K562 (cell line): ENCODE measurements at regions not wholly inside any gene's neighbourhood (a gene's known extent, or its start where the extent isn't known, plus 50 kb on each side); places are given as distances from the start of the nearest gene placed in this dataset.

Experiments
- ELF1 ChIP-seq: fragments of 200-800 bp; sonication (Bioruptor generic); IDR thresholded peaks from 2 replicates; pipeline ENCODE4 v1.6.1; 2016; ENCODE audit warnings: missing genetic modification characterization, missing compliant biosample characterization
- SIX5 ChIP-seq, 2 experiments: IDR thresholded peaks; 2 replicates each; pipeline ENCODE4 v1.6.1; 2011; ENCODE audit warnings: low read length in 2 of 2, borderline replicate concordance in 1 of 2, low read depth in 1 of 2, mild to moderate bottlenecking in 1 of 2, moderate library complexity in 1 of 2; ENCODE audit not compliant: insufficient read depth in 1 of 2
- ZNF174 ChIP-seq: fragments of 250-450 bp; sonication (Bioruptor Pico); IDR thresholded peaks from 2 replicates; pipeline ENCODE4 v1.4.0; 2020; ENCODE audit warnings: mild to moderate bottlenecking
- ZNF239 ChIP-seq: fragments of 250-450 bp; sonication (Bioruptor Pico); IDR thresholded peaks from 2 replicates; pipeline ENCODE4 v1.4.0; 2020; ENCODE audit warnings: mild to moderate bottlenecking
- ZNF445 ChIP-seq: fragments of 250-450 bp; sonication (Bioruptor Pico); IDR thresholded peaks from 2 replicates; pipeline ENCODE4 v1.4.0; 2020; ENCODE audit warnings: low read depth, mild to moderate bottlenecking, moderate library complexity
- TF ChIP-seq, protein P1 (sequence below): sonication (generic); formaldehyde crosslinking; IDR thresholded peaks from 2 replicates; pipeline ENCODE4 v1.8.0; 2023; ENCODE audit warnings: mild to moderate bottlenecking, missing genetic modification reagents
- TF ChIP-seq, protein P2 (sequence below): fragments of 200-600 bp; sonication (generic); IDR thresholded peaks from one replicate; pipeline ENCODE4 v1.6.1; 2012; ENCODE audit warnings: mild to moderate bottlenecking, low read depth, low read length, inconsistent platforms
- TF ChIP-seq, protein P3 (sequence below): fragments of 250-450 bp; sonication (Bioruptor Pico); IDR thresholded peaks from 2 replicates; pipeline ENCODE4 v1.5.1; 2021; ENCODE audit warnings: mild to moderate bottlenecking
- TF ChIP-seq, protein P4 (sequence below): fragments of 450-650 bp; IDR thresholded peaks from 2 replicates; pipeline ENCODE4 v1.7.0; 2016; ENCODE audit warnings: borderline replicate concordance

DNA sequence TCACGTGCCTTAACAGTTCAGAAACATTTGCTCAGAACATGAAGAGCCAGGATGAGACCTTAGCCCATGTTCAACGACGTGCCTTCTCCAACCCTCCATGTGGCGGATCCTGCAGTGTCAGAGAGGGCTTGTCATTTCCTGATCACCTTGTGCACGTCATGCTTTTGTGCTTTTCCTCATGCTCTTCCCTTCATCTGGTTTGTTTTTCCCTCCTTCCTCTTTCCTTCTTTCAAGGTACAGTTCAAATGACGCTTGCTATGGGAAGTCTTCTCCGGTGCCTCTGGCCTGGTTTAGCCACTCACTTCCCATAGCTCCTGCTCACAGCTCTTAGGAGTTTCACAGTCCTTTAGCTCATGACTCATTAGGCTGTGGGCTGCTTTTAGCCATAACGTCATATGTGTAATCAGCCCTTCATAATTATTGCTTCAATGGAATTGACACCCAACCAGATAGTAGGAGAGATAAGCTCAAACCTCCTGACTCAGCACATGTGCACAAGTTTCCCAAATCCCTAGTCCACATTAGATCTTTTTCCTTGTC, 102.7 kb upstream of the CNKSR3 start (continued):
- TF ChIP-seq, protein P1, sequence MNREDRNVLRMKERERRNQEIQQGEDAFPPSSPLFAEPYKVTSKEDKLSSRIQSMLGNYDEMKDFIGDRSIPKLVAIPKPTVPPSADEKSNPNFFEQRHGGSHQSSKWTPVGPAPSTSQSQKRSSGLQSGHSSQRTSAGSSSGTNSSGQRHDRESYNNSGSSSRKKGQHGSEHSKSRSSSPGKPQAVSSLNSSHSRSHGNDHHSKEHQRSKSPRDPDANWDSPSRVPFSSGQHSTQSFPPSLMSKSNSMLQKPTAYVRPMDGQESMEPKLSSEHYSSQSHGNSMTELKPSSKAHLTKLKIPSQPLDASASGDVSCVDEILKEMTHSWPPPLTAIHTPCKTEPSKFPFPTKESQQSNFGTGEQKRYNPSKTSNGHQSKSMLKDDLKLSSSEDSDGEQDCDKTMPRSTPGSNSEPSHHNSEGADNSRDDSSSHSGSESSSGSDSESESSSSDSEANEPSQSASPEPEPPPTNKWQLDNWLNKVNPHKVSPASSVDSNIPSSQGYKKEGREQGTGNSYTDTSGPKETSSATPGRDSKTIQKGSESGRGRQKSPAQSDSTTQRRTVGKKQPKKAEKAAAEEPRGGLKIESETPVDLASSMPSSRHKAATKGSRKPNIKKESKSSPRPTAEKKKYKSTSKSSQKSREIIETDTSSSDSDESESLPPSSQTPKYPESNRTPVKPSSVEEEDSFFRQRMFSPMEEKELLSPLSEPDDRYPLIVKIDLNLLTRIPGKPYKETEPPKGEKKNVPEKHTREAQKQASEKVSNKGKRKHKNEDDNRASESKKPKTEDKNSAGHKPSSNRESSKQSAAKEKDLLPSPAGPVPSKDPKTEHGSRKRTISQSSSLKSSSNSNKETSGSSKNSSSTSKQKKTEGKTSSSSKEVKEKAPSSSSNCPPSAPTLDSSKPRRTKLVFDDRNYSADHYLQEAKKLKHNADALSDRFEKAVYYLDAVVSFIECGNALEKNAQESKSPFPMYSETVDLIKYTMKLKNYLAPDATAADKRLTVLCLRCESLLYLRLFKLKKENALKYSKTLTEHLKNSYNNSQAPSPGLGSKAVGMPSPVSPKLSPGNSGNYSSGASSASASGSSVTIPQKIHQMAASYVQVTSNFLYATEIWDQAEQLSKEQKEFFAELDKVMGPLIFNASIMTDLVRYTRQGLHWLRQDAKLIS (CRISPR knock-in tag): no peak
- no peak for TF ChIP-seq ZNF445
- no peak for TF ChIP-seq SIX5 (IDR thresholded peaks at IDR 0.05; ENCODE audit: borderline replicate concordance in 1 of 2, insufficient read depth in 1 of 2, low read depth in 1 of 2, low read length in 2 of 2)
- TF ChIP-seq, protein P2, sequence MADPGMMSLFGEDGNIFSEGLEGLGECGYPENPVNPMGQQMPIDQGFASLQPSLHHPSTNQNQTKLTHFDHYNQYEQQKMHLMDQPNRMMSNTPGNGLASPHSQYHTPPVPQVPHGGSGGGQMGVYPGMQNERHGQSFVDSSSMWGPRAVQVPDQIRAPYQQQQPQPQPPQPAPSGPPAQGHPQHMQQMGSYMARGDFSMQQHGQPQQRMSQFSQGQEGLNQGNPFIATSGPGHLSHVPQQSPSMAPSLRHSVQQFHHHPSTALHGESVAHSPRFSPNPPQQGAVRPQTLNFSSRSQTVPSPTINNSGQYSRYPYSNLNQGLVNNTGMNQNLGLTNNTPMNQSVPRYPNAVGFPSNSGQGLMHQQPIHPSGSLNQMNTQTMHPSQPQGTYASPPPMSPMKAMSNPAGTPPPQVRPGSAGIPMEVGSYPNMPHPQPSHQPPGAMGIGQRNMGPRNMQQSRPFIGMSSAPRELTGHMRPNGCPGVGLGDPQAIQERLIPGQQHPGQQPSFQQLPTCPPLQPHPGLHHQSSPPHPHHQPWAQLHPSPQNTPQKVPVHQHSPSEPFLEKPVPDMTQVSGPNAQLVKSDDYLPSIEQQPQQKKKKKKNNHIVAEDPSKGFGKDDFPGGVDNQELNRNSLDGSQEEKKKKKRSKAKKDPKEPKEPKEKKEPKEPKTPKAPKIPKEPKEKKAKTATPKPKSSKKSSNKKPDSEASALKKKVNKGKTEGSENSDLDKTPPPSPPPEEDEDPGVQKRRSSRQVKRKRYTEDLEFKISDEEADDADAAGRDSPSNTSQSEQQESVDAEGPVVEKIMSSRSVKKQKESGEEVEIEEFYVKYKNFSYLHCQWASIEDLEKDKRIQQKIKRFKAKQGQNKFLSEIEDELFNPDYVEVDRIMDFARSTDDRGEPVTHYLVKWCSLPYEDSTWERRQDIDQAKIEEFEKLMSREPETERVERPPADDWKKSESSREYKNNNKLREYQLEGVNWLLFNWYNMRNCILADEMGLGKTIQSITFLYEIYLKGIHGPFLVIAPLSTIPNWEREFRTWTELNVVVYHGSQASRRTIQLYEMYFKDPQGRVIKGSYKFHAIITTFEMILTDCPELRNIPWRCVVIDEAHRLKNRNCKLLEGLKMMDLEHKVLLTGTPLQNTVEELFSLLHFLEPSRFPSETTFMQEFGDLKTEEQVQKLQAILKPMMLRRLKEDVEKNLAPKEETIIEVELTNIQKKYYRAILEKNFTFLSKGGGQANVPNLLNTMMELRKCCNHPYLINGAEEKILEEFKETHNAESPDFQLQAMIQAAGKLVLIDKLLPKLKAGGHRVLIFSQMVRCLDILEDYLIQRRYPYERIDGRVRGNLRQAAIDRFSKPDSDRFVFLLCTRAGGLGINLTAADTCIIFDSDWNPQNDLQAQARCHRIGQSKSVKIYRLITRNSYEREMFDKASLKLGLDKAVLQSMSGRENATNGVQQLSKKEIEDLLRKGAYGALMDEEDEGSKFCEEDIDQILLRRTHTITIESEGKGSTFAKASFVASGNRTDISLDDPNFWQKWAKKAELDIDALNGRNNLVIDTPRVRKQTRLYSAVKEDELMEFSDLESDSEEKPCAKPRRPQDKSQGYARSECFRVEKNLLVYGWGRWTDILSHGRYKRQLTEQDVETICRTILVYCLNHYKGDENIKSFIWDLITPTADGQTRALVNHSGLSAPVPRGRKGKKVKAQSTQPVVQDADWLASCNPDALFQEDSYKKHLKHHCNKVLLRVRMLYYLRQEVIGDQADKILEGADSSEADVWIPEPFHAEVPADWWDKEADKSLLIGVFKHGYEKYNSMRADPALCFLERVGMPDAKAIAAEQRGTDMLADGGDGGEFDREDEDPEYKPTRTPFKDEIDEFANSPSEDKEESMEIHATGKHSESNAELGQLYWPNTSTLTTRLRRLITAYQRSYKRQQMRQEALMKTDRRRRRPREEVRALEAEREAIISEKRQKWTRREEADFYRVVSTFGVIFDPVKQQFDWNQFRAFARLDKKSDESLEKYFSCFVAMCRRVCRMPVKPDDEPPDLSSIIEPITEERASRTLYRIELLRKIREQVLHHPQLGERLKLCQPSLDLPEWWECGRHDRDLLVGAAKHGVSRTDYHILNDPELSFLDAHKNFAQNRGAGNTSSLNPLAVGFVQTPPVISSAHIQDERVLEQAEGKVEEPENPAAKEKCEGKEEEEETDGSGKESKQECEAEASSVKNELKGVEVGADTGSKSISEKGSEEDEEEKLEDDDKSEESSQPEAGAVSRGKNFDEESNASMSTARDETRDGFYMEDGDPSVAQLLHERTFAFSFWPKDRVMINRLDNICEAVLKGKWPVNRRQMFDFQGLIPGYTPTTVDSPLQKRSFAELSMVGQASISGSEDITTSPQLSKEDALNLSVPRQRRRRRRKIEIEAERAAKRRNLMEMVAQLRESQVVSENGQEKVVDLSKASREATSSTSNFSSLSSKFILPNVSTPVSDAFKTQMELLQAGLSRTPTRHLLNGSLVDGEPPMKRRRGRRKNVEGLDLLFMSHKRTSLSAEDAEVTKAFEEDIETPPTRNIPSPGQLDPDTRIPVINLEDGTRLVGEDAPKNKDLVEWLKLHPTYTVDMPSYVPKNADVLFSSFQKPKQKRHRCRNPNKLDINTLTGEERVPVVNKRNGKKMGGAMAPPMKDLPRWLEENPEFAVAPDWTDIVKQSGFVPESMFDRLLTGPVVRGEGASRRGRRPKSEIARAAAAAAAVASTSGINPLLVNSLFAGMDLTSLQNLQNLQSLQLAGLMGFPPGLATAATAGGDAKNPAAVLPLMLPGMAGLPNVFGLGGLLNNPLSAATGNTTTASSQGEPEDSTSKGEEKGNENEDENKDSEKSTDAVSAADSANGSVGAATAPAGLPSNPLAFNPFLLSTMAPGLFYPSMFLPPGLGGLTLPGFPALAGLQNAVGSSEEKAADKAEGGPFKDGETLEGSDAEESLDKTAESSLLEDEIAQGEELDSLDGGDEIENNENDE: no peak
- TF ChIP-seq, protein P3, sequence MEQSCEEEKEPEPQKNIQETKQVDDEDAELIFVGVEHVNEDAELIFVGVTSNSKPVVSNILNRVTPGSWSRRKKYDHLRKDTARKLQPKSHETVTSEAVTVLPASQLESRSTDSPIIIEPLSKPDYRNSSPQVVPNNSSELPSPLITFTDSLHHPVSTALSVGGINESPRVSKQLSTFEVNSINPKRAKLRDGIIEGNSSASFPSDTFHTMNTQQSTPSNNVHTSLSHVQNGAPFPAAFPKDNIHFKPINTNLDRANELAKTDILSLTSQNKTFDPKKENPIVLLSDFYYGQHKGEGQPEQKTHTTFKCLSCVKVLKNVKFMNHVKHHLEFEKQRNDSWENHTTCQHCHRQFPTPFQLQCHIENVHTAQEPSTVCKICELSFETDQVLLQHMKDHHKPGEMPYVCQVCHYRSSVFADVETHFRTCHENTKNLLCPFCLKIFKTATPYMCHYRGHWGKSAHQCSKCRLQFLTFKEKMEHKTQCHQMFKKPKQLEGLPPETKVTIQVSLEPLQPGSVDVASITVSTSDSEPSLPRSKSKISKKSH (CRISPR knock-in tag): no peak
- TF ChIP-seq ELF1 (tag): no peak
- no peak for TF ChIP-seq ZNF174
- TF ChIP-seq, protein P4, sequence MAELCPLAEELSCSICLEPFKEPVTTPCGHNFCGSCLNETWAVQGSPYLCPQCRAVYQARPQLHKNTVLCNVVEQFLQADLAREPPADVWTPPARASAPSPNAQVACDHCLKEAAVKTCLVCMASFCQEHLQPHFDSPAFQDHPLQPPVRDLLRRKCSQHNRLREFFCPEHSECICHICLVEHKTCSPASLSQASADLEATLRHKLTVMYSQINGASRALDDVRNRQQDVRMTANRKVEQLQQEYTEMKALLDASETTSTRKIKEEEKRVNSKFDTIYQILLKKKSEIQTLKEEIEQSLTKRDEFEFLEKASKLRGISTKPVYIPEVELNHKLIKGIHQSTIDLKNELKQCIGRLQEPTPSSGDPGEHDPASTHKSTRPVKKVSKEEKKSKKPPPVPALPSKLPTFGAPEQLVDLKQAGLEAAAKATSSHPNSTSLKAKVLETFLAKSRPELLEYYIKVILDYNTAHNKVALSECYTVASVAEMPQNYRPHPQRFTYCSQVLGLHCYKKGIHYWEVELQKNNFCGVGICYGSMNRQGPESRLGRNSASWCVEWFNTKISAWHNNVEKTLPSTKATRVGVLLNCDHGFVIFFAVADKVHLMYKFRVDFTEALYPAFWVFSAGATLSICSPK: no peak
- TF ChIP-seq ZNF239 (CRISPR knock-in tag): no peak
